Fibroblast of villous mesenchyme (primary cell): ENCODE measurements at regions not wholly inside any gene's neighbourhood (a gene's known extent, or its start where the extent isn't known, plus 50 kb on each side); places are given as distances from the start of the nearest gene placed in this dataset.

Experiments
- DNase-seq: peaks from one replicate; pipeline ENCODE4 v3.0.0-alpha.2; 2010; ENCODE audit warnings: low read depth
- H3K4me3 ChIP-seq: 2 replicates; pipeline ENCODE4 v1.5.1; 2011; ENCODE audit warnings: low read depth, mild to moderate bottlenecking, low read length
- CTCF ChIP-seq: IDR thresholded peaks from 2 replicates; pipeline ENCODE4 v1.5.1; 2012; ENCODE audit warnings: low read depth, mild to moderate bottlenecking, low read length; ENCODE audit not compliant: insufficient read depth

- no peak overlapping the region for H3K4me3 ChIP-seq
- no peak for TF ChIP-seq CTCF
- no peak for DNase-seq
These were observed 847.8 kb upstream of the SLIT2 start for GRCh38 chr4:19403786-19404370.

GRCh38 chr4:19402581-19403065, 849.1 kb upstream of the SLIT2 start:
- no peak for TF ChIP-seq CTCF
- no peak overlapping the region for H3K4me3 ChIP-seq
- no peak for DNase-seq

GRCh38 chr4:19401301-19402080, 850.2 kb upstream of the SLIT2 start:
- TF ChIP-seq CTCF = no peak
- no peak overlapping the region for H3K4me3 ChIP-seq
- DNase-seq = no peak

GRCh38 chr4:19400820-19401219, 850.9 kb upstream of the SLIT2 start:
- TF ChIP-seq CTCF = no peak
- DNase-seq = no peak
- H3K4me3 ChIP-seq = no peak overlapping the region

GRCh38 chr4:19399001-19399400, 852.7 kb upstream of the SLIT2 start:
- no peak for TF ChIP-seq CTCF
- DNase-seq = peak; percentile 22
- H3K4me3 ChIP-seq = no peak overlapping the region

- no peak for TF ChIP-seq CTCF
- no peak for DNase-seq
These were observed 864.9 kb upstream of the SLIT2 start for GRCh38 chr4:19386786-19387185.

More at GRCh38 chr4:19386786-19387185, 864.9 kb upstream of the SLIT2 start:
- H3K4me3 ChIP-seq = no peak overlapping the region
